H1 (cell line): ENCODE measurements at regions not wholly inside any gene's neighbourhood (a gene's known extent, or its start where the extent isn't known, plus 50 kb on each side); places are given as distances from the start of the nearest gene placed in this dataset.

Experiments used
- ASH2L ChIP-seq: fragments of 200-600, 300-600 bp; sonication (generic); IDR thresholded peaks from one replicate; pipeline ENCODE4 v1.7.1; 2017; ENCODE audit warnings: low read length
- CTCF ChIP-seq, 3 experiments: IDR thresholded peaks; 1 replicate in 2 of 3; 2 replicates in 1 of 3; pipeline versions ENCODE4 v1.5.1 to v1.6.1; 2011; ENCODE audit warnings: low read length in 3 of 3, mild to moderate bottlenecking in 3 of 3, inconsistent platforms in 2 of 3, low read depth in 1 of 3, moderate library complexity in 1 of 3; ENCODE audit not compliant: insufficient read depth in 1 of 3; ENCODE audit errors: control extremely low read depth in 1 of 3
- GABPA ChIP-seq: IDR thresholded peaks from 2 replicates; pipeline ENCODE4 v1.6.1; 2011; ENCODE audit warnings: mild to moderate bottlenecking, low read length, moderate library complexity, borderline replicate concordance; ENCODE audit not compliant: insufficient read depth
- HDAC6 ChIP-seq: IDR thresholded peaks from one replicate; pipeline ENCODE4 v1.7.1; 2012; ENCODE audit warnings: low read depth, mild to moderate bottlenecking, inconsistent platforms, low read length, moderate library complexity
- POLR2A ChIP-seq, 2 experiments: IDR thresholded peaks; 1 replicate in 1 of 2; 2 replicates in 1 of 2; pipeline ENCODE4 v1.6.1; 2011; ENCODE audit warnings: low read depth in 2 of 2, low read length in 2 of 2, mild to moderate bottlenecking in 2 of 2; ENCODE audit errors: control extremely low read depth in 1 of 2
- POLR2AphosphoS5 ChIP-seq: IDR thresholded peaks from 2 replicates; pipeline ENCODE4 v1.6.1; 2011; ENCODE audit warnings: low read depth, low read length
- RNF2 ChIP-seq: fragments of 200-900, 300-1000 bp; sonication (generic); IDR thresholded peaks from 2 replicates; pipeline ENCODE4 v1.7.1; 2016; ENCODE audit warnings: borderline replicate concordance, low read depth, mild to moderate bottlenecking, antibody characterized with exemption, low read length; ENCODE audit not compliant: poor library complexity, severe bottlenecking; ENCODE audit errors: missing control alignments
- SP4 ChIP-seq: IDR thresholded peaks from 2 replicates; pipeline ENCODE4 v1.6.1; 2012; ENCODE audit warnings: low read length, inconsistent platforms
- TEAD4 ChIP-seq: IDR thresholded peaks from 2 replicates; pipeline ENCODE4 v1.6.1; 2012; ENCODE audit warnings: low read depth, low read length, inconsistent platforms, mixed read lengths
- ZNF274 ChIP-seq: IDR thresholded peaks from 2 replicates; pipeline ENCODE4 v1.7.0; 2012; ENCODE audit warnings: low read length, borderline replicate concordance; ENCODE audit errors: extremely low read depth

DNA sequence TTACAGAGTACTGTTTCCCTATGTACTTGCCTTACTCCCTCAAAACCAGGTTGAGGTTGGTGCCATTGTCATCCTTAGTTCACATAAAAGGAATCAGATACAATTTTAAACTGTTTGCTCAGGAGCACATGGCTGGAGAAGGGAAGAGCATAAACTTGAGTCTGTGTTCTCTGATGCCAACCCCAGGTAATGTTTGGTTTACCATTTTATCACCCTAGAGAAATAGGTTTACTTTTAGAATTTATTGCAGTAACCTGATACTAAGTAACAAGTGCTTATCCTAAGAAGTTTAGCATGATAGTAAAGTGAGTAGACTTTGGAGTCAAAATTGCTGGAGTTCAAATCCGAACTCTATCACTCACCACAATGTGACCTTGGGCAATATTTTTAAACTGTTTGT lies 86.3 kb downstream of the RFPL4B start:
- TF ChIP-seq CTCF (IDR thresholded peaks at IDR 0.05; ENCODE audit: control extremely low read depth in 1 of 3, insufficient read depth in 1 of 3, low read depth in 1 of 3, low read length in 3 of 3) (no peak), ZNF274 (no peak), POLR2A (IDR thresholded peaks at IDR 0.05; ENCODE audit: control extremely low read depth in 1 of 2, low read depth in 2 of 2, low read length in 2 of 2) (no peak), RNF2 (no peak), HDAC6 (no peak), POLR2AphosphoS5 (no peak), GABPA (no peak), SP4 (no peak), ASH2L (no peak), TEAD4 (no peak)
